GM23338 (cell line): ENCODE measurements at regions not wholly inside any gene's neighbourhood (a gene's known extent, or its start where the extent isn't known, plus 50 kb on each side); places are given as distances from the start of the nearest gene placed in this dataset.

ENCODE experiments used
- ATAC-seq: fragments of 200-7000 bp; cut with Tn5 transposase; 3 replicates; pipeline ENCODE4 v1.9.1; 2020
- DNase-seq: peaks from one replicate; pipeline ENCODE4 v3.0.0-alpha.2; 2015; ENCODE audit warnings: low spot score
- H2AFZ ChIP-seq: fragments of 200-600 bp; sonication (generic); 2 replicates; pipeline ENCODE4 v1.8.0; 2016; ENCODE audit warnings: antibody characterized with exemption, mild to moderate bottlenecking, moderate library complexity
- H3F3A ChIP-seq: fragments of 200-600 bp; sonication (generic); replicated peaks from 2 replicates; pipeline ENCODE4 v1.8.0; 2017; ENCODE audit warnings: antibody characterized with exemption, mixed run types, low read depth
- H3K27ac ChIP-seq: fragments of 200-600 bp; sonication (generic); 2 replicates; pipeline ENCODE4 v1.6.1; 2016; ENCODE audit warnings: low read depth
- H3K27me3 ChIP-seq: fragments of 200-600 bp; sonication (generic); 2 replicates; pipeline ENCODE4 v1.8.0; 2016; ENCODE audit warnings: mild to moderate bottlenecking, mixed run types, moderate library complexity; ENCODE audit not compliant: insufficient read depth
- H3K36me3 ChIP-seq: fragments of 200-600 bp; sonication (generic); 2 replicates; pipeline ENCODE4 v1.8.0; 2016; ENCODE audit warnings: mild to moderate bottlenecking; ENCODE audit not compliant: insufficient read depth
- H3K4me1 ChIP-seq: fragments of 200-600 bp; sonication (generic); 2 replicates; pipeline ENCODE4 v1.8.0; 2016; ENCODE audit warnings: mild to moderate bottlenecking, moderate library complexity; ENCODE audit not compliant: insufficient read depth
- H3K4me2 ChIP-seq: fragments of 200-600 bp; sonication (generic); 2 replicates; pipeline ENCODE4 v1.7.1; 2017; ENCODE audit warnings: mixed run types
- H3K4me3 ChIP-seq: fragments of 200-600 bp; sonication (generic); 2 replicates; pipeline ENCODE4 v1.6.1; 2016; ENCODE audit warnings: mixed run types
- H3K79me2 ChIP-seq: fragments of 200-600 bp; sonication (generic); replicated peaks from 2 replicates; pipeline ENCODE4 v1.8.0; 2017; ENCODE audit warnings: mild to moderate bottlenecking; ENCODE audit not compliant: insufficient read depth
- H3K9me2 ChIP-seq: fragments of 200-600 bp; sonication (generic); 2 replicates; pipeline ENCODE4 v1.8.0; 2017; ENCODE audit not compliant: insufficient read depth
- H4K20me1 ChIP-seq: fragments of 200-600 bp; sonication (generic); replicated peaks from 2 replicates; pipeline ENCODE4 v1.8.0; 2017; ENCODE audit warnings: mild to moderate bottlenecking; ENCODE audit not compliant: insufficient read depth
- H3K27ac Mint-ChIP-seq: 2 replicates; pipeline ENCODE4 v1.8.0; 2020; ENCODE audit warnings: inconsistent platforms, mild to moderate bottlenecking, moderate library complexity, mixed read lengths
- H3K27me3 Mint-ChIP-seq: 3 replicates; pipeline ENCODE4 v1.8.0; 2022; ENCODE audit warnings: low read depth, mild to moderate bottlenecking, moderate library complexity, mixed read lengths, inconsistent platforms; ENCODE audit not compliant: insufficient read depth, poor library complexity
- H3K36me3 Mint-ChIP-seq: 3 replicates; pipeline ENCODE4 v1.8.0; 2021; ENCODE audit warnings: low read depth, mild to moderate bottlenecking, inconsistent platforms, moderate library complexity, mixed read lengths
- H3K4me1 Mint-ChIP-seq: 3 replicates; pipeline ENCODE4 v1.8.0; 2020; ENCODE audit warnings: mild to moderate bottlenecking, inconsistent platforms, mixed read lengths
- H3K4me3 Mint-ChIP-seq: 3 replicates; pipeline ENCODE4 v1.8.0; 2021; ENCODE audit warnings: moderate library complexity, mild to moderate bottlenecking, inconsistent platforms, mixed read lengths
- H3K9me3 Mint-ChIP-seq: 3 replicates; pipeline ENCODE4 v1.8.0; 2020; ENCODE audit warnings: moderate library complexity, mild to moderate bottlenecking, inconsistent platforms, mixed read lengths
- CREB1 ChIP-seq: fragments of 250-450 bp; sonication (Bioruptor Pico); IDR thresholded peaks from 2 replicates; pipeline ENCODE4 v1.5.0; 2020; ENCODE audit warnings: low read depth, mild to moderate bottlenecking, moderate library complexity
- EZH2 ChIP-seq: fragments of 200-600 bp; sonication (generic); IDR thresholded peaks from one replicate; pipeline ENCODE4 v1.8.0; 2017; ENCODE audit warnings: antibody characterized with exemption, mild to moderate bottlenecking, low read depth; ENCODE audit not compliant: unreplicated experiment
- EZH2phosphoT487 ChIP-seq: fragments of 200-600 bp; sonication (generic); IDR thresholded peaks from one replicate; pipeline ENCODE4 v1.8.1; 2018; ENCODE audit warnings: antibody characterized with exemption; ENCODE audit not compliant: unreplicated experiment
- JUNB ChIP-seq: IDR thresholded peaks from one replicate; pipeline ENCODE4 v1.6.1; 2016; ENCODE audit warnings: antibody characterized with exemption; ENCODE audit not compliant: unreplicated experiment
- NANOG ChIP-seq: IDR thresholded peaks from 2 replicates; pipeline ENCODE4 v1.6.1; 2016; ENCODE audit warnings: antibody characterized with exemption, borderline replicate concordance
- POLR2AphosphoS5 ChIP-seq: IDR thresholded peaks from 2 replicates; pipeline ENCODE4 v1.6.1; 2016; ENCODE audit warnings: antibody characterized with exemption, low read depth
- STAT1 ChIP-seq: IDR thresholded peaks from one replicate; pipeline ENCODE4 v1.6.1; 2016; ENCODE audit warnings: antibody characterized with exemption; ENCODE audit not compliant: unreplicated experiment
- ZNF114 ChIP-seq: fragments of 250-450 bp; sonication (Bioruptor Pico); IDR thresholded peaks from 2 replicates; pipeline ENCODE4 v1.5.0; 2020; ENCODE audit warnings: mild to moderate bottlenecking, moderate library complexity
- ZNF331 ChIP-seq: fragments of 250-450 bp; sonication (Bioruptor Pico); IDR thresholded peaks from 2 replicates; pipeline ENCODE4 v1.5.0; 2020; ENCODE audit warnings: low read depth, mild to moderate bottlenecking, moderate library complexity
- TF ChIP-seq, protein P1 (sequence below), 2 experiments: fragments of 200-600 bp in 1 of 2; sonication (generic) in 1 of 2; conservative IDR thresholded peaks; 2 replicates each; pipeline versions ENCODE4 v1.5.1 to v1.6.1; 2016 to 2017; ENCODE audit warnings: antibody characterized with exemption in 2 of 2, low read depth in 2 of 2, mild to moderate bottlenecking in 2 of 2, moderate library complexity in 1 of 2
- TF ChIP-seq, protein P2 (sequence below): fragments of 250-450 bp; sonication (Bioruptor Pico); IDR thresholded peaks from 2 replicates; pipeline ENCODE4 v1.5.0; 2020; ENCODE audit warnings: mild to moderate bottlenecking, moderate library complexity
- TF ChIP-seq, protein P3 (sequence below): IDR thresholded peaks from one replicate; pipeline ENCODE4 v1.6.1; 2018; ENCODE audit warnings: antibody characterized with exemption; ENCODE audit not compliant: unreplicated experiment
- TF ChIP-seq, protein P4 (sequence below): IDR thresholded peaks from 2 replicates; pipeline ENCODE4 v1.6.1; 2016; ENCODE audit warnings: antibody characterized with exemption

DNA sequence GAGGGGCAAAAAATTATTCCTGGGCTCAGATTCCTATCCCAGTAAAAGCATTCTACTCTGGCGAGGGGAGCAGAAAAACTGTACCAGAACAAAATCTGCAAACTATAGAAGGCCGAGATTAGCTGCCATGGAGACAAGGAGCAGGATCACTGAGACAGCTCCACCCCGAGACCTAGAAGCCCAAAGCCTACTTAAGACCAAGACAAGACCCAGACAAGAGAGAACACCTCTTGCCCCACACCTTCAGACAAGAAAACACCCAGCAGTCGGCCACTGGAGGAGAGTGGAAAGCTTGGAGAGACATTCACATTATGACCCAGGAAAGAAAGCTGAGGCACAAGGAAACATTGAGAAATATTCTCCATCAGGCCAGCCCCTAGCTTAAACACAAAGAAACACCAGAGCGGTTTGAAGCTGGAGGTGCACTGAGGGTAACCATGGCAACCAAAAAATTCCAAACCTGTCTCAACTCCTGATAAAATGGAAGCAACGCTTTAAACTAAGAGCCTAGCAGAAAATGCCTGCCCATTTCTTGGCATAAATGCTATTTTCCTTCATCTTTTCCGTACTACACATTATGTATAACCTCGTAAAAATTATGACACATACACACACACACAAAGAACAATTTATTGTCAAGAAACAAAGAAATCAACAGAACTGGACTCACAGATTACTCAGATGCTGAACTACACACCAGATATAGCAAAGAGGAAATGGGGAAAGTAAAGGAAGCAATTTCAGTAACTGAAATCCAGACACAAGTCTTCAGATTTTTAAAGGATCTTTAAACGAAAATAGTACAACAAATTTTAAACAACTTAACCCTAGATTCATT is 53.8 kb upstream of the FTMT start:
- H3K9me3 Mint-ChIP-seq, result no peaks in the 10 kb centered on the region
- H2AFZ ChIP-seq, result peak overlapping the region; percentile 66; the same call in 1 of the 2 replicates
- no peak overlapping the region for H3K4me3 ChIP-seq
- H3K27me3 Mint-ChIP-seq, result no peaks in the 10 kb centered on the region
- no peak overlapping the region for H3K4me2 ChIP-seq
- TF ChIP-seq, protein P1, sequence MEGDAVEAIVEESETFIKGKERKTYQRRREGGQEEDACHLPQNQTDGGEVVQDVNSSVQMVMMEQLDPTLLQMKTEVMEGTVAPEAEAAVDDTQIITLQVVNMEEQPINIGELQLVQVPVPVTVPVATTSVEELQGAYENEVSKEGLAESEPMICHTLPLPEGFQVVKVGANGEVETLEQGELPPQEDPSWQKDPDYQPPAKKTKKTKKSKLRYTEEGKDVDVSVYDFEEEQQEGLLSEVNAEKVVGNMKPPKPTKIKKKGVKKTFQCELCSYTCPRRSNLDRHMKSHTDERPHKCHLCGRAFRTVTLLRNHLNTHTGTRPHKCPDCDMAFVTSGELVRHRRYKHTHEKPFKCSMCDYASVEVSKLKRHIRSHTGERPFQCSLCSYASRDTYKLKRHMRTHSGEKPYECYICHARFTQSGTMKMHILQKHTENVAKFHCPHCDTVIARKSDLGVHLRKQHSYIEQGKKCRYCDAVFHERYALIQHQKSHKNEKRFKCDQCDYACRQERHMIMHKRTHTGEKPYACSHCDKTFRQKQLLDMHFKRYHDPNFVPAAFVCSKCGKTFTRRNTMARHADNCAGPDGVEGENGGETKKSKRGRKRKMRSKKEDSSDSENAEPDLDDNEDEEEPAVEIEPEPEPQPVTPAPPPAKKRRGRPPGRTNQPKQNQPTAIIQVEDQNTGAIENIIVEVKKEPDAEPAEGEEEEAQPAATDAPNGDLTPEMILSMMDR (conservative IDR thresholded peaks at IDR 0.05; ENCODE audit: low read depth in 2 of 2), result no peak
- TF ChIP-seq EZH2, result no peak
- TF ChIP-seq, protein P2, sequence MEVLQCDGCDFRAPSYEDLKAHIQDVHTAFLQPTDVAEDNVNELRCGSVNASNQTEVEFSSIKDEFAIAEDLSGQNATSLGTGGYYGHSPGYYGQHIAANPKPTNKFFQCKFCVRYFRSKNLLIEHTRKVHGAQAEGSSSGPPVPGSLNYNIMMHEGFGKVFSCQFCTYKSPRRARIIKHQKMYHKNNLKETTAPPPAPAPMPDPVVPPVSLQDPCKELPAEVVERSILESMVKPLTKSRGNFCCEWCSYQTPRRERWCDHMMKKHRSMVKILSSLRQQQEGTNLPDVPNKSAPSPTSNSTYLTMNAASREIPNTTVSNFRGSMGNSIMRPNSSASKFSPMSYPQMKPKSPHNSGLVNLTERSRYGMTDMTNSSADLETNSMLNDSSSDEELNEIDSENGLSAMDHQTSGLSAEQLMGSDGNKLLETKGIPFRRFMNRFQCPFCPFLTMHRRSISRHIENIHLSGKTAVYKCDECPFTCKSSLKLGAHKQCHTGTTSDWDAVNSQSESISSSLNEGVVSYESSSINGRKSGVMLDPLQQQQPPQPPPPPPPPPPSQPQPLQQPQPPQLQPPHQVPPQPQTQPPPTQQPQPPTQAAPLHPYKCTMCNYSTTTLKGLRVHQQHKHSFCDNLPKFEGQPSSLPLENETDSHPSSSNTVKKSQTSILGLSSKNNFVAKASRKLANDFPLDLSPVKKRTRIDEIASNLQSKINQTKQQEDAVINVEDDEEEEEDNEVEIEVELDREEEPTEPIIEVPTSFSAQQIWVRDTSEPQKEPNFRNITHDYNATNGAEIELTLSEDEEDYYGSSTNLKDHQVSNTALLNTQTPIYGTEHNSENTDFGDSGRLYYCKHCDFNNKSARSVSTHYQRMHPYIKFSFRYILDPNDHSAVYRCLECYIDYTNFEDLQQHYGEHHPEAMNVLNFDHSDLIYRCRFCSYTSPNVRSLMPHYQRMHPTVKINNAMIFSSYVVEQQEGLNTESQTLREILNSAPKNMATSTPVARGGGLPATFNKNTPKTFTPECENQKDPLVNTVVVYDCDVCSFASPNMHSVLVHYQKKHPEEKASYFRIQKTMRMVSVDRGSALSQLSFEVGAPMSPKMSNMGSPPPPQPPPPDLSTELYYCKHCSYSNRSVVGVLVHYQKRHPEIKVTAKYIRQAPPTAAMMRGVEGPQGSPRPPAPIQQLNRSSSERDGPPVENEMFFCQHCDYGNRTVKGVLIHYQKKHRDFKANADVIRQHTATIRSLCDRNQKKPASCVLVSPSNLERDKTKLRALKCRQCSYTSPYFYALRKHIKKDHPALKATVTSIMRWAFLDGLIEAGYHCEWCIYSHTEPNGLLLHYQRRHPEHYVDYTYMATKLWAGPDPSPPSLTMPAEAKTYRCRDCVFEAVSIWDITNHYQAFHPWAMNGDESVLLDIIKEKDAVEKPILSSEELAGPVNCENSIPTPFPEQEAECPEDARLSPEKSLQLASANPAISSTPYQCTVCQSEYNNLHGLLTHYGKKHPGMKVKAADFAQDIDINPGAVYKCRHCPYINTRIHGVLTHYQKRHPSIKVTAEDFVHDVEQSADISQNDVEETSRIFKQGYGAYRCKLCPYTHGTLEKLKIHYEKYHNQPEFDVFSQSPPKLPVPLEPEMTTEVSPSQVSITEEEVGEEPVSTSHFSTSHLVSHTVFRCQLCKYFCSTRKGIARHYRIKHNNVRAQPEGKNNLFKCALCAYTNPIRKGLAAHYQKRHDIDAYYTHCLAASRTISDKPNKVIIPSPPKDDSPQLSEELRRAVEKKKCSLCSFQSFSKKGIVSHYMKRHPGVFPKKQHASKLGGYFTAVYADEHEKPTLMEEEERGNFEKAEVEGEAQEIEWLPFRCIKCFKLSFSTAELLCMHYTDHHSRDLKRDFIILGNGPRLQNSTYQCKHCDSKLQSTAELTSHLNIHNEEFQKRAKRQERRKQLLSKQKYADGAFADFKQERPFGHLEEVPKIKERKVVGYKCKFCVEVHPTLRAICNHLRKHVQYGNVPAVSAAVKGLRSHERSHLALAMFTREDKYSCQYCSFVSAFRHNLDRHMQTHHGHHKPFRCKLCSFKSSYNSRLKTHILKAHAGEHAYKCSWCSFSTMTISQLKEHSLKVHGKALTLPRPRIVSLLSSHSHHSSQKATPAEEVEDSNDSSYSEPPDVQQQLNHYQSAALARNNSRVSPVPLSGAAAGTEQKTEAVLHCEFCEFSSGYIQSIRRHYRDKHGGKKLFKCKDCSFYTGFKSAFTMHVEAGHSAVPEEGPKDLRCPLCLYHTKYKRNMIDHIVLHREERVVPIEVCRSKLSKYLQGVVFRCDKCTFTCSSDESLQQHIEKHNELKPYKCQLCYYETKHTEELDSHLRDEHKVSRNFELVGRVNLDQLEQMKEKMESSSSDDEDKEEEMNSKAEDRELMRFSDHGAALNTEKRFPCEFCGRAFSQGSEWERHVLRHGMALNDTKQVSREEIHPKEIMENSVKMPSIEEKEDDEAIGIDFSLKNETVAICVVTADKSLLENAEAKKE, result no peak
- TF ChIP-seq JUNB, result no peak
- no peak for TF ChIP-seq STAT1
- TF ChIP-seq EZH2phosphoT487, result no peak
- no peak for TF ChIP-seq CREB1 (CRISPR knock-in tag)
- TF ChIP-seq, protein P3, sequence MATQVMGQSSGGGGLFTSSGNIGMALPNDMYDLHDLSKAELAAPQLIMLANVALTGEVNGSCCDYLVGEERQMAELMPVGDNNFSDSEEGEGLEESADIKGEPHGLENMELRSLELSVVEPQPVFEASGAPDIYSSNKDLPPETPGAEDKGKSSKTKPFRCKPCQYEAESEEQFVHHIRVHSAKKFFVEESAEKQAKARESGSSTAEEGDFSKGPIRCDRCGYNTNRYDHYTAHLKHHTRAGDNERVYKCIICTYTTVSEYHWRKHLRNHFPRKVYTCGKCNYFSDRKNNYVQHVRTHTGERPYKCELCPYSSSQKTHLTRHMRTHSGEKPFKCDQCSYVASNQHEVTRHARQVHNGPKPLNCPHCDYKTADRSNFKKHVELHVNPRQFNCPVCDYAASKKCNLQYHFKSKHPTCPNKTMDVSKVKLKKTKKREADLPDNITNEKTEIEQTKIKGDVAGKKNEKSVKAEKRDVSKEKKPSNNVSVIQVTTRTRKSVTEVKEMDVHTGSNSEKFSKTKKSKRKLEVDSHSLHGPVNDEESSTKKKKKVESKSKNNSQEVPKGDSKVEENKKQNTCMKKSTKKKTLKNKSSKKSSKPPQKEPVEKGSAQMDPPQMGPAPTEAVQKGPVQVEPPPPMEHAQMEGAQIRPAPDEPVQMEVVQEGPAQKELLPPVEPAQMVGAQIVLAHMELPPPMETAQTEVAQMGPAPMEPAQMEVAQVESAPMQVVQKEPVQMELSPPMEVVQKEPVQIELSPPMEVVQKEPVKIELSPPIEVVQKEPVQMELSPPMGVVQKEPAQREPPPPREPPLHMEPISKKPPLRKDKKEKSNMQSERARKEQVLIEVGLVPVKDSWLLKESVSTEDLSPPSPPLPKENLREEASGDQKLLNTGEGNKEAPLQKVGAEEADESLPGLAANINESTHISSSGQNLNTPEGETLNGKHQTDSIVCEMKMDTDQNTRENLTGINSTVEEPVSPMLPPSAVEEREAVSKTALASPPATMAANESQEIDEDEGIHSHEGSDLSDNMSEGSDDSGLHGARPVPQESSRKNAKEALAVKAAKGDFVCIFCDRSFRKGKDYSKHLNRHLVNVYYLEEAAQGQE, result no peak
- TF ChIP-seq, protein P4, sequence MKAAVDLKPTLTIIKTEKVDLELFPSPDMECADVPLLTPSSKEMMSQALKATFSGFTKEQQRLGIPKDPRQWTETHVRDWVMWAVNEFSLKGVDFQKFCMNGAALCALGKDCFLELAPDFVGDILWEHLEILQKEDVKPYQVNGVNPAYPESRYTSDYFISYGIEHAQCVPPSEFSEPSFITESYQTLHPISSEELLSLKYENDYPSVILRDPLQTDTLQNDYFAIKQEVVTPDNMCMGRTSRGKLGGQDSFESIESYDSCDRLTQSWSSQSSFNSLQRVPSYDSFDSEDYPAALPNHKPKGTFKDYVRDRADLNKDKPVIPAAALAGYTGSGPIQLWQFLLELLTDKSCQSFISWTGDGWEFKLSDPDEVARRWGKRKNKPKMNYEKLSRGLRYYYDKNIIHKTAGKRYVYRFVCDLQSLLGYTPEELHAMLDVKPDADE, result no peak
- TF ChIP-seq POLR2AphosphoS5, result no peak
- no peak for TF ChIP-seq ZNF114 (CRISPR knock-in tag)
- TF ChIP-seq ZNF331 (CRISPR knock-in tag), result no peak
- no peak for TF ChIP-seq NANOG
- no peaks in the 10 kb centered on the region for H3K27me3 ChIP-seq
- peaks cover 10% of the 10 kb centered on the region; the same call in 2 of the 3 replicates for H3K4me1 Mint-ChIP-seq
- H3K4me3 Mint-ChIP-seq, result no peak overlapping the region
- no peaks in the 10 kb centered on the region for H3K36me3 Mint-ChIP-seq
- no peaks in the 10 kb centered on the region for H3K9me2 ChIP-seq
- H3K27ac Mint-ChIP-seq, result 0 out of 2 replicates have a peak overlapping the region, but pooled peaks have one; percentile 5
- H3K79me2 ChIP-seq, result no peaks in the 10 kb centered on the region
- H4K20me1 ChIP-seq, result no peaks in the 10 kb centered on the region
- H3K36me3 ChIP-seq, result no peaks in the 10 kb centered on the region
- no peaks in the 10 kb centered on the region for H3K4me1 ChIP-seq
- no peaks in the 10 kb centered on the region for H3F3A ChIP-seq
- H3K27ac ChIP-seq, result no peak overlapping the region
- peak; percentile 33; the same call in 1 of the 3 replicates for ATAC-seq
- peak; percentile 74 for DNase-seq
